Epithelial cell of esophagus (primary cell): ENCODE measurements at regions not wholly inside any gene's neighbourhood (a gene's known extent, or its start where the extent isn't known, plus 50 kb on each side); places are given as distances from the start of the nearest gene placed in this dataset.

Source experiments
- DNase-seq: peaks from one replicate; pipeline ENCODE4 v3.0.0; 2010; ENCODE audit warnings: low read depth
- H3K4me3 ChIP-seq: 2 replicates; pipeline ENCODE4 v1.5.1; 2011; ENCODE audit warnings: mild to moderate bottlenecking, low read length, control low read depth
- TF ChIP-seq, protein P1 (sequence below): IDR thresholded peaks from 2 replicates; pipeline ENCODE4 v1.5.1; 2011; ENCODE audit warnings: low read depth, mild to moderate bottlenecking, low read length, control low read depth, inconsistent platforms; ENCODE audit not compliant: insufficient read depth; ENCODE audit errors: missing control alignments

- no peak for DNase-seq
- TF ChIP-seq, protein P1, sequence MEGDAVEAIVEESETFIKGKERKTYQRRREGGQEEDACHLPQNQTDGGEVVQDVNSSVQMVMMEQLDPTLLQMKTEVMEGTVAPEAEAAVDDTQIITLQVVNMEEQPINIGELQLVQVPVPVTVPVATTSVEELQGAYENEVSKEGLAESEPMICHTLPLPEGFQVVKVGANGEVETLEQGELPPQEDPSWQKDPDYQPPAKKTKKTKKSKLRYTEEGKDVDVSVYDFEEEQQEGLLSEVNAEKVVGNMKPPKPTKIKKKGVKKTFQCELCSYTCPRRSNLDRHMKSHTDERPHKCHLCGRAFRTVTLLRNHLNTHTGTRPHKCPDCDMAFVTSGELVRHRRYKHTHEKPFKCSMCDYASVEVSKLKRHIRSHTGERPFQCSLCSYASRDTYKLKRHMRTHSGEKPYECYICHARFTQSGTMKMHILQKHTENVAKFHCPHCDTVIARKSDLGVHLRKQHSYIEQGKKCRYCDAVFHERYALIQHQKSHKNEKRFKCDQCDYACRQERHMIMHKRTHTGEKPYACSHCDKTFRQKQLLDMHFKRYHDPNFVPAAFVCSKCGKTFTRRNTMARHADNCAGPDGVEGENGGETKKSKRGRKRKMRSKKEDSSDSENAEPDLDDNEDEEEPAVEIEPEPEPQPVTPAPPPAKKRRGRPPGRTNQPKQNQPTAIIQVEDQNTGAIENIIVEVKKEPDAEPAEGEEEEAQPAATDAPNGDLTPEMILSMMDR: no peak
- no peak overlapping the region for H3K4me3 ChIP-seq
Measured at GRCh38 chr15:98142572-98142971, 182.1 kb downstream of the ARRDC4 start.

DNA sequence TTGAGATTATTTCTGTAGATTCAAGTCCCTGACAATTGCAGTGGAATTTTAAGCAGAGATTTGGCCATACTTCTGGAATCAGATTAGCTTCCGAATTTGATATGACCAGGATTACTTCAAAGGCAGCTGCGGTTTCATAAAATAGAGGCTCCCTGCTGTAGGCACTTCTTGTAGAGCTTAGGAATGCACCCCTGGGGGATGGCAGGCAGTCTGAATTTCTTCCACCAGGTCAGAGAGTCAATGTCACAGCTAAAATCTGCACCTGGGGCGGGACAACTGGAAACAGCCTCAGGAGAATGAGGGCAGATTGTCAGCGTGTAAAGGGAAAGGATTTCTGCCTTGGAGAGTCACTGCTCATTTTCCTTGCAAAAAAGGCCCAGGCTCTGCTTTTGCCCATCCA is 182.6 kb downstream of the ARRDC4 start:
- TF ChIP-seq, protein P1: no peak
- DNase-seq: no peak
- no peak overlapping the region for H3K4me3 ChIP-seq

GRCh38 chr15:98144388-98144787 is 183.9 kb downstream of the ARRDC4 start:
- TF ChIP-seq, protein P1: no peak
- DNase-seq: peak; percentile 82
- no peak overlapping the region for H3K4me3 ChIP-seq

DNA sequence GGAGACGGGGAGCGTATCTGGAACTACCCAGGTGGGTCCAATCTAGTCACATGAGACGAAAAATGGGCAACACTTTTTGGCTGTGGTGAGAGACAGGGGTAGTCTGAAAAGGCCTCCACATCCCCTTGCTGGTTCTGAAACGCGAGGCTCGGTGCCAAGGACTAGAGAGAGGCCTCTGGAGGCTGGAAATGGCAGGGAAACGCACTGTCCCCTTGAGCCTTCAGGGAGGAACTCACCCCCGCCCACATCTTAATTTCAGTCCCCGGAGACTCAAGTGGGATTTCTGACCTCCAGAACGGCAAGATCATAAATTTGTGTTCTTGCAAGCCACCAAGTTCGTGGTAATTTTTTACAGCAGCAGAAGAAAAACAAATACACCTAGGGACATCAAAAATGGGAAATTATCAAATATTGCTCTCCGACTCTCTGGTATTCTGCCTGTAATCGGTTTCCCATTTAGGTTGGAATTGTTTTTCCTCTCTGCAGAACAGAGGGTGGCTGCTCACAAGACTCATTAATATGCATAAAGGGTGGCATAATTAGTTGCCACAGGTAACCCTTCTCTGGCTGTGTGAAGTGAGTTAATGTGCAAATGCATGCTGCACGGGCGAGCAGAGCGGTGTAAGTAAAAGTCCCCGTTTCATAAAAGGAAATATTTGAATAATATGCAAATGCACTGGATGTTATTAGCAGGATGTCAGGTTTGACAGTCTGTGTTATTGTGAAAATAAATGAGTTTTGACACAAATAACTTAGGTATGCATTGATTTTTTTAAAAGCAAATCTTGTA is 185.7 kb downstream of the ARRDC4 start:
- no peak for DNase-seq
- no peak overlapping the region for H3K4me3 ChIP-seq
- TF ChIP-seq, protein P1: no peak

- TF ChIP-seq, protein P1: no peak
- no peak for DNase-seq
- no peak overlapping the region for H3K4me3 ChIP-seq
Measured at GRCh38 chr15:98147415-98147814, 186.9 kb downstream of the ARRDC4 start.

GRCh38 chr15:98150084-98150483 is 189.6 kb downstream of the ARRDC4 start:
- TF ChIP-seq, protein P1: no peak
- no peak overlapping the region for H3K4me3 ChIP-seq

GRCh38 chr15:98150536-98150935 is 190.0 kb downstream of the ARRDC4 start:
- H3K4me3 ChIP-seq: no peak overlapping the region

More at GRCh38 chr15:98150084-98150483, 189.6 kb downstream of the ARRDC4 start:
- no peak for DNase-seq

More at GRCh38 chr15:98150536-98150935, 190.0 kb downstream of the ARRDC4 start:
- TF ChIP-seq, protein P1: no peak
- peak; percentile 24 for DNase-seq
